ENCODE measurements at regions not wholly inside any gene's neighbourhood (a gene's known extent, or its start where the extent isn't known, plus 50 kb on each side); places are given as distances from the start of the nearest gene placed in this dataset.
"Not testable (repeated sequence)": the region's sequence is repeated elsewhere in the genome, so short reads cannot be mapped to it uniquely, and the experiment has no call there.

DNA sequence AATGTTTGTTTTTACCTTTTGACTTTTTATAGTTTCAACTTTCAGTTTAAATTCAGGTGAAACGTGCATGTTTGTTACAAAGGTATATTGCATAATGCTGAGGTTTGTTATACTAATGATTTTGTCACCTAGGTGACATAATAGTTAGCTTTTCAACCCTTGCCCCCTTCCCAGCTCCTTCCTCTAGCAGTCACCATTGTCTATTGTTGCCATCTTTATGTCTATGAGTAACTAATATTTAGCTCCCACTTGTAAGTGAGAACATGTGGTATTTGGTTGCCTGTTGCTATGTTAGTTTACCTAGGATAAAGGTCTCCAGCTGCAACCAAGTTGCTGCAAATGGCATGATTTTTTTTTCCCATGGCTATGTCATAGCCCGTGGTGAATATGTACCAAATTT lies 322.3 kb upstream of the SETBP1 start:
- H3K9me3 ChIP-seq (ENCODE audit: control insufficient read depth in 4 of 4, insufficient read depth in 3 of 4, low read length in 3 of 4): no peaks in the 10 kb centered on the region
- H3K4me1 ChIP-seq (ENCODE audit: control insufficient read depth in 5 of 5, insufficient read depth in 5 of 5, low read length in 5 of 5): peaks cover 0 to 3% (median 0%) of the 10 kb centered on the region in 5 donors
- no peak overlapping the region for H3K4me3 ChIP-seq
- ATAC-seq (ENCODE audit: insufficient read depth, low FRiP score) (no peak), DNase-seq (no peak)
- no peaks in the 10 kb centered on the region for H3K27me3 ChIP-seq (ENCODE audit: control insufficient read depth in 3 of 3, insufficient read depth in 3 of 3, low read length in 2 of 3)
- 85 to 86% methylated on average over 2 of the region's 2 CpGs for WGBS, 2 donors
- no peak for TF ChIP-seq CTCF (IDR thresholded peaks at IDR 0.05; ENCODE audit: control extremely low read depth, extremely low read depth)
- no peak overlapping the region for H3K9ac ChIP-seq (ENCODE audit: insufficient read depth in 1 of 2, low read length in 2 of 2)
- no peaks in the 10 kb centered on the region for H3K36me3 ChIP-seq (ENCODE audit: control insufficient read depth in 4 of 4, insufficient read depth in 4 of 4, low read length in 4 of 4)
- no peak overlapping the region for H3K27ac ChIP-seq (ENCODE audit: low read depth in 1 of 2, low read length in 1 of 2)

- WGBS, 2 donors: 90 to 98% methylated on average over 1 of the region's 1 CpG
- H3K27ac ChIP-seq (ENCODE audit: low read depth in 1 of 2, low read length in 1 of 2); H3K4me1 ChIP-seq (ENCODE audit: control insufficient read depth in 5 of 5, insufficient read depth in 5 of 5, low read length in 5 of 5); DNase-seq; H3K9me3 ChIP-seq (ENCODE audit: control insufficient read depth in 4 of 4, insufficient read depth in 3 of 4, low read length in 3 of 4); ATAC-seq (ENCODE audit: insufficient read depth, low FRiP score); H3K4me3 ChIP-seq; H3K36me3 ChIP-seq (ENCODE audit: control insufficient read depth in 4 of 4, insufficient read depth in 4 of 4, low read length in 4 of 4); H3K27me3 ChIP-seq (ENCODE audit: control insufficient read depth in 3 of 3, insufficient read depth in 3 of 3, low read length in 2 of 3); H3K9ac ChIP-seq (ENCODE audit: insufficient read depth in 1 of 2, low read length in 2 of 2): not testable (repeated sequence)
These were observed 320.9 kb upstream of the SETBP1 start for GRCh38 chr18:44359741-44360140.

- WGBS, 2 donors: 95 to 100% methylated on average over 1 of the region's 1 CpG
- not testable (repeated sequence) for H3K27me3 ChIP-seq (ENCODE audit: control insufficient read depth in 3 of 3, insufficient read depth in 3 of 3, low read length in 2 of 3); ATAC-seq (ENCODE audit: insufficient read depth, low FRiP score); H3K9ac ChIP-seq (ENCODE audit: insufficient read depth in 1 of 2, low read length in 2 of 2); H3K27ac ChIP-seq (ENCODE audit: low read depth in 1 of 2, low read length in 1 of 2); DNase-seq; H3K9me3 ChIP-seq (ENCODE audit: control insufficient read depth in 4 of 4, insufficient read depth in 3 of 4, low read length in 3 of 4); H3K36me3 ChIP-seq (ENCODE audit: control insufficient read depth in 4 of 4, insufficient read depth in 4 of 4, low read length in 4 of 4); H3K4me3 ChIP-seq; H3K4me1 ChIP-seq (ENCODE audit: control insufficient read depth in 5 of 5, insufficient read depth in 5 of 5, low read length in 5 of 5)
These were observed 318.5 kb upstream of the SETBP1 start for GRCh38 chr18:44362213-44362612.

DNA sequence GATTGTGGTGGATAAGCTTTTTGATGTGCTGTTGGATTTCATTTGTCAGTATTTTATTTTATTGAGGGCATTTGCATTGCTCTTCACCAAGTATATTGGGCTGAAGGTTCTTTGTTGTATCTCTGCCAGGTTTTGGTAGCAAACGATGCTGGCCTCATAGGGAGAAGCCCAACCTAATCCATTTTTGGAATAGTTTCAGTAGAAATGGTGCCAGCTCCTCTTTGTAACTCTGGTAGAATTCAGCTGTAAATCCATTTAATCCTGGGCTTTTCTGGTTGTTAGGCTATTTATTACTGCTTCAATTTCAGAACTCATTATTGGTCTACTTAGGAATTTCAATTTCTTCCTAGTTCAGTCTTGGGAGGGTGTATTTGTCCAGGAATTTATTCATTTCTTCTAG lies 309.8 kb upstream of the SETBP1 start:
- Histone ChIP-seq H3K4me1 (ENCODE audit: control insufficient read depth in 5 of 5, insufficient read depth in 5 of 5, low read length in 5 of 5) (peaks cover 0 to 4% (median 0%) of the 10 kb centered on the region in 5 donors), H3K27ac (ENCODE audit: low read depth in 1 of 2, low read length in 1 of 2) (no peak overlapping the region), H3K27me3 (ENCODE audit: control insufficient read depth in 3 of 3, insufficient read depth in 3 of 3, low read length in 2 of 3) (no peaks in the 10 kb centered on the region), H3K9ac (ENCODE audit: insufficient read depth in 1 of 2, low read length in 2 of 2) (no peak overlapping the region), H3K36me3 (ENCODE audit: control insufficient read depth in 4 of 4, insufficient read depth in 4 of 4, low read length in 4 of 4) (no peaks in the 10 kb centered on the region), H3K4me3 (no peak overlapping the region), H3K9me3 (ENCODE audit: control insufficient read depth in 4 of 4, insufficient read depth in 3 of 4, low read length in 3 of 4) (peaks cover 6 to 20% (median 10%) of the 10 kb centered on the region in 4 donors)
- ATAC-seq (ENCODE audit: insufficient read depth, low FRiP score) (no peak), DNase-seq (no peak)
- TF ChIP-seq CTCF (IDR thresholded peaks at IDR 0.05; ENCODE audit: control extremely low read depth, extremely low read depth): no peak
- 73 to 85% methylated on average over 1 of the region's 1 CpG for WGBS, 2 donors

GRCh38 chr18:44374966-44375365 lies 305.7 kb upstream of the SETBP1 start:
- Histone ChIP-seq H3K27me3 (ENCODE audit: control insufficient read depth in 3 of 3, insufficient read depth in 3 of 3, low read length in 2 of 3) (no peaks in the 10 kb centered on the region), H3K9ac (ENCODE audit: insufficient read depth in 1 of 2, low read length in 2 of 2) (no peak overlapping the region), H3K4me1 (ENCODE audit: control insufficient read depth in 5 of 5, insufficient read depth in 5 of 5, low read length in 5 of 5) (peaks cover 0 to 4% (median 0%) of the 10 kb centered on the region in 5 donors), H3K36me3 (ENCODE audit: control insufficient read depth in 4 of 4, insufficient read depth in 4 of 4, low read length in 4 of 4) (no peaks in the 10 kb centered on the region), H3K27ac (ENCODE audit: low read depth in 1 of 2, low read length in 1 of 2) (no peak overlapping the region), H3K4me3 (no peak overlapping the region), H3K9me3 (ENCODE audit: control insufficient read depth in 4 of 4, insufficient read depth in 3 of 4, low read length in 3 of 4) (peaks cover 6 to 13% (median 8%) of the 10 kb centered on the region in 4 donors)
- WGBS, 2 donors: 81 to 92% methylated on average over 3 of the region's 3 CpGs
- no peak for ATAC-seq (ENCODE audit: insufficient read depth, low FRiP score)
- TF ChIP-seq CTCF (IDR thresholded peaks at IDR 0.05; ENCODE audit: control extremely low read depth, extremely low read depth): no peak
- peak in 2 of 3 donors; percentile 38 to 51 for DNase-seq

Data from lung (tissue), 11 donors.